GM19023 (cell line): ENCODE measurements at regions not wholly inside any gene's neighbourhood (a gene's known extent, or its start where the extent isn't known, plus 50 kb on each side); places are given as distances from the start of the nearest gene placed in this dataset.

ENCODE experiments used
- ATAC-seq: cut with Tn5 transposase; IDR thresholded peaks from one replicate; pipeline ENCODE4 v1.9.1; 2021; ENCODE audit warnings: mild to moderate bottlenecking, moderate library complexity; ENCODE audit not compliant: unreplicated experiment

DNA sequence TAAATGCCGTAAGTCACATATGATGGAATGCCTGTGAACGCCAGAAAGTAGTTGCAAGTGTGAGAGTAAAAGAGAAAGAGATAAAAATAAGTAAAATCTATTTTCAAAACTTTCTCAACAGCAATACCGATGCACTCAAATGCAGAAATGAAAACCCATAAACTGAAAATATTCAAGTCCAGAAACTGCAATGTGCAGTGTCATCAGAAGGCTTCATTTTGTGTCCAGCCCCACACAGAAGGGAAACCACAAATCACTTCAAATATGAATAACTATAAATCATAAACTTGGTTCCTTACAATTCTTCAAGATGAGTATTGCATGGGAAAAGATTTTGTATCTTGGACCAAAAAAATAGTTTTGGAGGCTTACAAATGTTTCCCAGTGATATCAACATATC is 375.2 kb upstream of the ANO5 start:
- ATAC-seq, result no peak

DNA sequence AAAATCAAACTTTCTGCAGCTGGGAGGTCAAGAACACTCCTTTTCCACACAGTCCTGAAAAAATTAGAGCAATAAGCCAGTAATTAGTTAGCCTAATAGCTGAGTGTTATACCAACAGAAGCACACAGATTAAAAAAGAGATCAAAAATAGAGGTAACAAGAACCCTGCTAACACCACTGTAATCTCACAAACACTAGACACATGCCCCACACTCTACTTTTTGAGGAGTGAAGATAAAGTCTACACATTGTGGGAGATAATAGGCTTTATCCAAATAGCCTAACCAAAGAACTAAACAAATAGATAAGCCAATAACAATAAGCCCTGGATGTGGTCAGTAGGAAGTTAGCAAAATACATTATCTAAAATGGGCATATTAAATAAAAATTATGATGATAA is 372.7 kb upstream of the ANO5 start:
- ATAC-seq, result no peak

DNA sequence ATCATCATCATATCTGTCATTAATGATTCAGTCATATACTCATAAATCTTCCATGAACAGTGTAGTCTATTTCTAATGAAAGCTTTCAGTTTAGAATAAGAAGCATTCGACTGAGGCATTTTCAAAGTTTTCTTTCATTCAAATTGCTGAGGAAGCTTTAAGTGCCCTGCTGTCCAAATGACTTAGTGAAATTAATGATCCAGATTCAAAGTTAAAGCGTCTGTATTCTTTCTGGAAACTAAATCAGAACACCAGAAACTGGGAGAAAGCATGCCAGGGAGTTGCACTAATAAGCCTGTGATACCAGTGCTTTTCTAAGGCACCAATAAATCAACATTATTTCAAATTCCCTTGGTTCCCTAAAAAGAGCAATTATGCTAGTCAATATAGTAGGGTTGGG is 367.8 kb upstream of the ANO5 start:
- ATAC-seq, result no peak

DNA sequence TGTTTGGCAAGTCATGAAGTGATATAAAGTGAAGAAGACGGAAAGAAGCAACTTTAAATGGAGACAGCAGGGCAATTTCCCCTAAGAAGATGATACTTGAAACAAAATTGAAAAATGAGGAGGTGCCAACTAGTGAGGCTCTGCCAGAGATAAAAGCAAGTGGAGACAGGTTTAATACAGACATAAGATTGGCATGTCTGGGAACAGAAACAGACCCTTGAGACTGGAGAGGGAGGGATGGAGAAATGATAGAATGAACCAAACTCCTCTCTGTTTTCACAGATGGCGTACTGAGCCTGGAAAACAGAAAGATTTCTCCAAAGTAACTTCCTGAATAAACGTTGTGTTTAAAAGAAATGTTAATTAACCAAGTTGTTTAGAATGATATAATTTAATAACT is 354.5 kb upstream of the ANO5 start:
- no peak for ATAC-seq

GRCh38 chr11:21839796-21840195 is 353.1 kb upstream of the ANO5 start:
- ATAC-seq, result no peak

DNA sequence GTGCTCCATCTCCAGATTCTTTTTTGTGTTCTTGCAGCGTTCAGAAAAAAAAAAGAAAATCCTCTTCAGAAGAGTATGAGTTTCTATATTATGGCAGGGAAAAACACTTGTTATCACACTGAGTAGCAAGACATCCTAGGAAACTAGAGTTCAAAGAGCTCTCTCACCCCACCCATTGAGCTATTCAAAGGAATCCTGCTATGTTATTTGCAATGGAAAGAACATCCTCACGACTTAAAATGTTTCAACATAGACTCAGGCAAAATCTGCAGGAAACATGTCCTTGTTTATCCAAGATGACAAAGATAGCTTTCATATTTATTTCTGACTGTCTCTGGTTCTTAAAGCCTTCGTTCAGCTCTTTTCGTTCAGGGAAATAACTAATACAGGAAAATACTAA is 331.6 kb upstream of the ANO5 start:
- ATAC-seq, result no peak

DNA sequence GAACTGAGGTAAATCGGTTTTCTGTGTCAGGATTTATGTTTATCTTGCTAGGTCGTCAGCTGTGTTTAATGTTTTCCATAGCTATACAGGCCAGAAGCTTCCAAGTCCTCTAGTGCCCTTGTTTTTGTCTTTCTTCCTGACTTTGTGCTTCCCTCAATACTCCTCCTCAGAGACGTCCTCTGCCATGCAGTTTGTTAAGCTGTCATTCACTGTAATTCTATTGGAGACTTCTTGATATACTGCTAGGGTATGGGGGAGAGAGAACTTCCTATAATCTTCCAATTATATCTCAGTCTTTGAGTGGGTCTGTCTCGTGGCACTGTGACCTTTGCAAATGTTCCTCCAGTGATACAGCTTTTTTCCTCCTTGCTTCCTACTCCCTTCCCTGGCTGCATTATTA is 327.3 kb upstream of the ANO5 start:
- no peak for ATAC-seq

DNA sequence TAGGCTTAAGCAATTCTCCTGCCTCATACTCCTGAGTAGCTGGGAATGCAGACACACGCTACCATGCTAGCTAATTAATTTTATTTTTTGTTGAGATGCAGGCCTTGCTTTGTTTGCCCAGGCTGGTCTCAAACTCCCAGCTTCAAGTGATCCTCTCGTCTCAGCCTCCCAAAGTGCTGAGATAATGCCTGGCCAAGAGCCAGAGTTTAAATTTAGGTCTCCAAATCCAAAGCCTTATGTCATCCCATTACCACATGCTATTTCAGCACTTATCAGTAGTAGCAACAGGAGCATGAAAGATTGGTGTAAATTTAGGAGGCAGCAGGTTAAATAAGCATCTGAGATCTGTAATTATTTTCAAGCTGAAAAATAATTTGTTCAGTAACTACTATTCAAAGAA is 326.1 kb upstream of the ANO5 start:
- no peak for ATAC-seq

DNA sequence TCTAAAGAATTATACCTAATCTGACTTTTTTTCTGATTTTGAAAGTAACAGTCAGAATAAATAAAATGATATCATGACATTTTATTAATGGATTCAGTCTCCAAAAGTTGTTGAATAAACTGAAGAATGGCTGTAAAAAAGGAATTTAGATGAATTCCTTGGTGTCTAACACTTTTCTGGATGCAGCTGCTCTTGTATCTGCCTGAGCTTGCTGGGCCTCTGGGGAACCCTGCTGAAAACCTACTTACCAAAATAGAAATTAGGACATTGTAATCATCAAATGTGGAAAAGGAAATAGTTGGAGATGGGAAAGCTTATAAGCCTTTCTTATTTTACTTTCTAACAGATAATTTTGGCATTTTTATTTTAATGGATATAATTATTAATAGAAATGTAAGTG is 315.7 kb upstream of the ANO5 start:
- ATAC-seq, result no peak

DNA sequence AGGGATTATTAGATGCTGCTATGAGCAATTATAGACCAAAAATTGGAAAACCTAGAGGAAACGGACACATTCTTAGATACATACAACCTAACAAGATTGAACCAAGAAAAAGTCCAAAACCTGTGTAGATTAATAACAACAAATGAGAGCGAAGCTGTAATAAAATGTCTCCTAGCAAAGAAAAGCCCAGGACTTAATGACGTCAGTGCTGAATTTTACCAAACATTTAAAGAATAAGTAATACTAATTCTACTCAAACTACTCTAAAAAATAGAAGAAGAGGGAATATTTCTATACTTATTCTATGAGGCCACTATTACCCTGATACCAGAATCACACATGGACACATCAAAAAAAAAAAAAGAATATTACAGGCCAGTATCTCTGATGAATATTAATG is 309.5 kb upstream of the ANO5 start:
- ATAC-seq, result no peak

DNA sequence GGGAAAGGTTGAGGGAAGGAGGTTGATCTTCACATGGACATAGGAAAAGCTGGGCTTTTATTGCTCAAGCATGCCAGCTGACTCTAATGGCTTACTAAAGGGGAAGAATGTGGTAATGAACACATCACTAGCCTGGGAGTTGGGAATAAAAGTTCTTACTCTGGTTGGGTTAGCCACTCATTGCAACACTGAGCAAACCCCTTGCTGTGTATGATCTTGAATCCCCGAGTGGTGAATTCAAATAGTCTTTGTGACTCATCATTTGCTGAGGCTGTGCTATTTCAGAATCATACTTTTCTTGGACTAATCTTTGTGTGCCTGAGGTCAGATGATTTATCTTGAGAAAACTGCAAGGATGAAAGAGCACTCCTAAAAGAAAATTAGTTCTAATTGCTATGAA is 304.1 kb upstream of the ANO5 start:
- no peak for ATAC-seq

GRCh38 chr11:21892736-21893564 is 299.9 kb upstream of the ANO5 start:
- no peak for ATAC-seq

DNA sequence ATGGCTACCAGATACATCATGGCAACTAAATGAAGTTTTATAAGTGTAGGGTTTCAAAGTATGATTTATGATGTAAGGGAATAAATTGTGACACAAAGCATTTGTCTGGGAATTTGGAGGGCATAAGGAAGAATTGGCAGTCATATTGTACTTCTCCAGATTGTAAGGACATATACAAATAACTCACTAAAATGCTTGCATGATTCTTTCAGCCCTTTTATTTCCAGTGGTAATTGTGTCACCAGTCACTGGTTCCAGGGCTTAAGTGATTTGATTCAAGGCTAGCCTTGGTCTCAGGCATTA is 299.4 kb upstream of the ANO5 start:
- ATAC-seq, result no peak

DNA sequence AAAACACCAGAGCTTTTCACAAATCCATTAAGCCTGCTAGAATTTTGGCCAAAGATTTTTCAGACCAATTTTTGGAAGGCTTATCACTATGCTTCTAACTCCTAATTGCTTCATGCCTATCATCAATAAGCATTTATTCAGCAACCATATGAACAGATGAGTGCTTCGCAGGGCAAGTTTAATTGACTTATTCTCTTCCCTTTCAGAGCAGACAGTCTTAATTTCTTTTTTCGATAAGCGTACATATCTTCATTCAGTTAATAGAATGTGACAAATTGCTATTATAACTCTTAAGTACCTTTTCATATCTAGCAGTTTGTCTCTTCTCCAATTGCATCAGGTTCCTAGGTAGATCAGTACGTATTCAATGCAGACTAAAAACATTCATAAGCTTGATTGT is 298.4 kb upstream of the ANO5 start:
- ATAC-seq, result no peak

DNA sequence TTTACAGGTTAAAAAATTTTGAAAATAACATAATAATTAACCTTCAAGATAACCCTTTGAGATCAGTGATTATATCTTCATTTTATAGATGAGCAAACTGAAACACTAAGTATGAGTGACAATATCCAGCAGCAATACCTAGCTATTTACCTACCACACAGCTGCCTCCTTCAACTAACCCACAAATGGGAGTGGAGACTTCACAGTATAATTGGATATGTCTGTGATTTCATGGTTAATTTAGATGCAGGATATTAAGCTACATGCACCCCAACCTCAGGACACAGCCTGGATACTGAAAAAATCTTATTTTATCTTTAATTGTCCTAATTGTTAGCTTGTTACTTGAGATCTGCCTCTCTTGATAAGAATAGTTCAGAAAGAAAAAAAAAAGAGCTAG is 297.2 kb upstream of the ANO5 start:
- no peak for ATAC-seq

DNA sequence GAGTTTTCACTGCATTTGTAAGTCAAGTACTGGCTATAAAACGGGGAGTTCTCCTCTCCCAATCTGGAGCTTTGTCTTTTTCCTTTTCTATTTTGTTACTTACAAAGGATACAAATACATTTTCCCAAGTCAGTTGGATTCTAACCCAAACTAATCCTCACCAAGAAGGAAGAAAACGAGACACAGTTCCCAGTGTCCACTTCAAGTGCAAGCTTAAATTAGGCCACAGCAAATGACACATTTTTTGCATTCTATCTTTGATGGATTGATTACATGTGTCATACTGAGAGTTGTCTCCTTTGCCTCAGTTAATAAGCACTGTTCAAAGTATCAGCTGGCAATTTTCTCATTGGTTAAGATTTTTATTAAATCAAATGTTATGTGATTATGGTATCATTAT is 296.7 kb upstream of the ANO5 start:
- ATAC-seq, result no peak

DNA sequence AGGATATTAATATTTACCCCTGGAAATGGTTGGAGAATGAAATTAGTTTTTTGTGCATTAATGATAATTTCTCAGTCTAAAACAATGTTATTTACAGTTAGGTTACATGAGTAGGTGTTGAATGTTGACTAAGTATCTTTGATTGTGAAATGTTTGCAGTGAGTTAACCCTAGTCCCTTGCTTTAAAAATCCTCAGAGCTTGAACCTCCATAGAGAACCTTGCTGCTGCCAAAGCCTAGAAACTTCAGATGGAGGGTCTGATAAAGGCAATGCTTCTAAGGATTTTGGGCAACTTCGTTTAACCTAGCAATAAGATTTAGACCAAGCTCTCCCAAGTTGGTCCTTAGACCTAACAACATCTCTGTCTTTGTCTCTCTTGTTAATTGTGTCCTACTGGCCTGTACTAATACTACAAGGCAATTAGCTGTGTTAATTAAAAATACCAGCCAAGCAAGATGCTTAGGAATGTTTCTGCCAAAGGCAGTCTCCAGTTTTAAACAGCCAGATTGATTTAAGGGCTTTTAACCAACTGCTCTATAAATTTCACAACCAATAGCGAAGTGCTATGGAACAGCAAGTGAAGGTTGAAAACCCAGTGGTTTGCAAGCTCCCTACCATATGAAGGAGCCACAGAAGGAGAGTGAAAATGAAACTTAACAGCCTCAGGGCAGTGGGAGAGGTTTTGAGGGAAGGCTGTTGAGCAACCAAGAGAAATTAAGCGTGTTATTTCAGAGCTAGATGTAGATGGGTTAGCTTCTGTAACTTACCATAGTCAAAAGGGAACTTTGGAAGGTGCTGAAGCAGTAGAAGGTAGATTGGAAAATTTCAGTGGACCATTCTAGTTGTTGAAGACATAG is 295.9 kb upstream of the ANO5 start:
- no peak for ATAC-seq

GRCh38 chr11:21897752-21898151 is 295.1 kb upstream of the ANO5 start:
- ATAC-seq, result no peak

GRCh38 chr11:21908211-21908610 is 284.7 kb upstream of the ANO5 start:
- ATAC-seq, result no peak

GRCh38 chr11:21909145-21909544 is 283.7 kb upstream of the ANO5 start:
- ATAC-seq, result no peak

- ATAC-seq, result no peak
Observed at GRCh38 chr11:21911061-21911460, 281.8 kb upstream of the ANO5 start.

- no peak for ATAC-seq
Observed at GRCh38 chr11:21912285-21912684, 280.6 kb upstream of the ANO5 start.

- no peak for ATAC-seq
Observed at GRCh38 chr11:21921151-21921550, 271.7 kb upstream of the ANO5 start.
